Activated B cell treated with CpG ODN at 0.5 μM for 24 hours (primary cell): ENCODE measurements at regions not wholly inside any gene's neighbourhood (a gene's known extent, or its start where the extent isn't known, plus 50 kb on each side); places are given as distances from the start of the nearest gene placed in this dataset.
A peak's percentile ranks its signal among the peaks of the same experiment; 100 is the strongest.

Experiments
- ATAC-seq: fragments of 200-7000 bp; cut with Tn5 transposase; one replicate; pipeline ENCODE4 v1.10.0; 2021; ENCODE audit warnings: low read depth, mild to moderate bottlenecking, moderate library complexity
- CTCF ChIA-PET: fragments of 350-600 bp; sonication (Branson Sonifier 250); formaldehyde crosslinking; loops from one replicate; lab custom pipeline; 2021; ENCODE audit warnings: antibody characterized with exemption; lab: Charles Lee
- POLR2A ChIA-PET: fragments of 350-600 bp; sonication (Branson Sonifier 250); formaldehyde crosslinking; loops from one replicate; lab custom pipeline; 2021; ENCODE audit warnings: antibody characterized with exemption; lab: Charles Lee
- DNase-seq: peaks from one replicate; pipeline ENCODE4 v3.0.0; 2022
- H3K27ac Mint-ChIP-seq: one replicate; pipeline ENCODE4 v1.8.0; 2020; ENCODE audit warnings: mixed read lengths
- H3K27me3 Mint-ChIP-seq: one replicate; pipeline ENCODE4 v1.8.0; 2021; ENCODE audit warnings: mixed read lengths
- H3K36me3 Mint-ChIP-seq: one replicate; pipeline ENCODE4 v1.8.0; 2021; ENCODE audit warnings: low read depth, mixed read lengths
- H3K4me1 Mint-ChIP-seq: one replicate; pipeline ENCODE4 v1.8.0; 2021; ENCODE audit warnings: mixed read lengths
- H3K4me3 Mint-ChIP-seq: one replicate; pipeline ENCODE4 v1.8.0; 2020; ENCODE audit warnings: mild to moderate bottlenecking, mixed read lengths
- H3K9me3 Mint-ChIP-seq: one replicate; pipeline ENCODE4 v1.8.0; 2020; ENCODE audit warnings: mixed read lengths
- intact Hi-C: fragments of 100-400 bp; cut with micrococcal nuclease; formaldehyde crosslinking; loops from one replicate; pipeline ENCODE4 v1.15.1; 2024
- TF ChIP-seq, protein P1 (sequence below): fragments of 200-600 bp; IDR thresholded peaks from one replicate; pipeline ENCODE4 v1.8.0; 2022; ENCODE audit warnings: antibody characterized with exemption, mild to moderate bottlenecking

DNA sequence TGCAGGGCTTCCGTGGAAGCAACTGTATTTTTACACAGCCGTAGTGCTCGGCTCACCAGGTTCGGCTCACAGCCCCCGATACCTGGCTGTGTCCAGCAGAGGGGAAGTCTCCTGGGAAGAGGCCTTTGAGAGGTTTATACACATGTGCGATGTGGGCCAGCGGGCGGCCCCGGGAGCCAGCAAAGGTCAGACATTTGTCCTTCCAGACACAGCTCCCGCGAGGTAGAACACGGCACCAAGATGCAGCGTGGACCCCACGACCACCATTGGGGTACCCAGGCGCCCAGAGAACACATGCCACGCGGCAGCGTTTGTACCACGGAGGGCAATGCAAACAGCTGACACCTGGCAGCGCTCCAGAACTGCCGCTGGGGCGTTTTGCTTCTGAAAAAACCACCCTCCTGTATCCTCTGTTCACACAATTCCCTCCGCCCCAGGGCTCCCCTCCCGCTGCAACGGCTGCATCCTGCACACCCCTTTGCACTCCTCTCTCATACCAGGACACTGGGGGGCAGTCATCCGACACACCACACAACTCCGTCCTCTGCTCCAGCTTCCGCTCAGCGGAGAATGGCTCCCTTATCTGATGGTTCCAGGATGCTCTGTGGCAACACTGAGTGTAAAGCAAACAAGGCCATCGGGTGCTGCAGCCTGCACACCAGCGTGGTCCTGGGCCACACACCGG lies 235.3 kb downstream of the SYK start:
- H3K36me3 Mint-ChIP-seq: no peaks in the 10 kb centered on the region
- ATAC-seq (peak; percentile 34), DNase-seq (no peak)
- ChIA-PET CTCF (interaction anchor here (1.0 to 2.0 kb wide), 2 partner anchors 388 to 389 kb away, joined by 3 to 11 read pairs; no protein-coding TSS in a partner anchor), POLR2A (no interaction called here)
- H3K9me3 Mint-ChIP-seq: no peaks in the 10 kb centered on the region
- peak overlapping the region; percentile 55 for H3K4me3 Mint-ChIP-seq
- intact Hi-C loops: loop anchor here (1.0 to 5.0 kb wide), 3 partner anchors 125 to 389 kb away; no protein-coding TSS in a partner anchor
- H3K4me1 Mint-ChIP-seq: peaks cover 31% of the 10 kb centered on the region
- H3K27me3 Mint-ChIP-seq: peaks cover 12% of the 10 kb centered on the region
- H3K27ac Mint-ChIP-seq: no peak overlapping the region
- TF ChIP-seq, protein P1, sequence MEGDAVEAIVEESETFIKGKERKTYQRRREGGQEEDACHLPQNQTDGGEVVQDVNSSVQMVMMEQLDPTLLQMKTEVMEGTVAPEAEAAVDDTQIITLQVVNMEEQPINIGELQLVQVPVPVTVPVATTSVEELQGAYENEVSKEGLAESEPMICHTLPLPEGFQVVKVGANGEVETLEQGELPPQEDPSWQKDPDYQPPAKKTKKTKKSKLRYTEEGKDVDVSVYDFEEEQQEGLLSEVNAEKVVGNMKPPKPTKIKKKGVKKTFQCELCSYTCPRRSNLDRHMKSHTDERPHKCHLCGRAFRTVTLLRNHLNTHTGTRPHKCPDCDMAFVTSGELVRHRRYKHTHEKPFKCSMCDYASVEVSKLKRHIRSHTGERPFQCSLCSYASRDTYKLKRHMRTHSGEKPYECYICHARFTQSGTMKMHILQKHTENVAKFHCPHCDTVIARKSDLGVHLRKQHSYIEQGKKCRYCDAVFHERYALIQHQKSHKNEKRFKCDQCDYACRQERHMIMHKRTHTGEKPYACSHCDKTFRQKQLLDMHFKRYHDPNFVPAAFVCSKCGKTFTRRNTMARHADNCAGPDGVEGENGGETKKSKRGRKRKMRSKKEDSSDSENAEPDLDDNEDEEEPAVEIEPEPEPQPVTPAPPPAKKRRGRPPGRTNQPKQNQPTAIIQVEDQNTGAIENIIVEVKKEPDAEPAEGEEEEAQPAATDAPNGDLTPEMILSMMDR: no peak

GRCh38 chr9:91037511-91038482 lies 236.2 kb downstream of the SYK start:
- H3K4me1 Mint-ChIP-seq: peaks cover 31% of the 10 kb centered on the region
- H3K27ac Mint-ChIP-seq: no peak overlapping the region

GRCh38 chr9:91038483-91039124 lies 237.0 kb downstream of the SYK start:
- CTCF ChIA-PET: interaction anchor here (2.0 kb wide), 1 partner anchor 387 kb away, joined by 11 read pairs; no protein-coding TSS in a partner anchor
- intact Hi-C loops: loop anchor here (5.0 kb wide), 2 partner anchors 124 to 219 kb away; no protein-coding TSS in a partner anchor
- H3K9me3 Mint-ChIP-seq: no peaks in the 10 kb centered on the region
- ATAC-seq (no peak), DNase-seq (no peak)
- POLR2A ChIA-PET: no interaction called here
- H3K27ac Mint-ChIP-seq: no peak overlapping the region
- H3K36me3 Mint-ChIP-seq: no peaks in the 10 kb centered on the region
- H3K4me1 Mint-ChIP-seq: peaks cover 31% of the 10 kb centered on the region
- H3K27me3 Mint-ChIP-seq: peaks cover 12% of the 10 kb centered on the region
- TF ChIP-seq, protein P1: no peak
- H3K4me3 Mint-ChIP-seq: no peak overlapping the region

More at GRCh38 chr9:91037511-91038482, 236.2 kb downstream of the SYK start:
- peak overlapping the region; percentile 55 for H3K4me3 Mint-ChIP-seq
- intact Hi-C loops: loop anchor here (1.0 to 5.0 kb wide), 3 partner anchors 125 to 389 kb away; no protein-coding TSS in a partner anchor
- no peaks in the 10 kb centered on the region for H3K36me3 Mint-ChIP-seq
- ChIA-PET POLR2A (no interaction called here), CTCF (interaction anchor here (0.6 to 2.0 kb wide), 3 partner anchors 168 to 388 kb away, joined by 3 to 11 read pairs (median 3); no protein-coding TSS in a partner anchor)
- peaks cover 12% of the 10 kb centered on the region for H3K27me3 Mint-ChIP-seq
- TF ChIP-seq, protein P1: no peak
- DNase-seq (no peak), ATAC-seq (no peak)
- no peaks in the 10 kb centered on the region for H3K9me3 Mint-ChIP-seq

- intact Hi-C loops: loop anchor here (5.0 kb wide), 2 partner anchors 123 to 218 kb away; no protein-coding TSS in a partner anchor
- H3K9me3 Mint-ChIP-seq: no peaks in the 10 kb centered on the region
- H3K4me1 Mint-ChIP-seq: peaks cover 31% of the 10 kb centered on the region
- peaks cover 12% of the 10 kb centered on the region for H3K27me3 Mint-ChIP-seq
- H3K36me3 Mint-ChIP-seq: no peaks in the 10 kb centered on the region
- H3K27ac Mint-ChIP-seq: no peak overlapping the region
- ATAC-seq (no peak), DNase-seq (no peak)
- TF ChIP-seq, protein P1: no peak
- ChIA-PET POLR2A (no interaction called here), CTCF (no interaction called here)
- no peak overlapping the region for H3K4me3 Mint-ChIP-seq
These were observed 237.7 kb downstream of the SYK start for GRCh38 chr9:91039125-91039834.
